Endodermal cell (in vitro differentiated cells): ENCODE measurements at regions not wholly inside any gene's neighbourhood (a gene's known extent, or its start where the extent isn't known, plus 50 kb on each side); places are given as distances from the start of the nearest gene placed in this dataset.

Experiments
- DNase-seq: peaks from one replicate; pipeline ENCODE4 v3.0.0-alpha.2; 2017
- H3K27ac ChIP-seq: 2 replicates; pipeline ENCODE4 v1.5.1; 2013; ENCODE audit warnings: mild to moderate bottlenecking, low read depth, low read length, moderate library complexity
- H3K27me3 ChIP-seq: 2 replicates; pipeline ENCODE4 v1.6.1; 2013; ENCODE audit warnings: mild to moderate bottlenecking, low read length, moderate library complexity; ENCODE audit not compliant: insufficient read depth, control insufficient read depth, poor library complexity, severe bottlenecking
- H3K36me3 ChIP-seq: 2 replicates; pipeline ENCODE4 v1.7.0; 2013; ENCODE audit warnings: mild to moderate bottlenecking, low read length, moderate library complexity; ENCODE audit not compliant: control insufficient read depth, insufficient read depth
- H3K4me1 ChIP-seq: one replicate; pipeline ENCODE4 v1.7.0; 2013; ENCODE audit warnings: low read length; ENCODE audit not compliant: control insufficient read depth, insufficient read depth
- H3K4me3 ChIP-seq: 2 replicates; pipeline ENCODE4 v1.5.1; 2013; ENCODE audit warnings: mild to moderate bottlenecking, low read length, moderate library complexity
- H3K9ac ChIP-seq: 2 replicates; pipeline ENCODE4 v1.6.1; 2013; ENCODE audit warnings: mild to moderate bottlenecking, low read length, moderate library complexity; ENCODE audit not compliant: poor library complexity, severe bottlenecking; ENCODE audit errors: extremely low read depth
- H3K9me3 ChIP-seq: 2 replicates; pipeline ENCODE4 v1.6.1; 2013; ENCODE audit warnings: mild to moderate bottlenecking, low read length, moderate library complexity; ENCODE audit not compliant: control insufficient read depth
- H3K27ac Mint-ChIP-seq: 2 replicates; pipeline ENCODE4 v1.8.0; 2020; ENCODE audit warnings: mixed read lengths
- H3K27me3 Mint-ChIP-seq: 2 replicates; pipeline ENCODE4 v1.8.0; 2021; ENCODE audit warnings: mild to moderate bottlenecking, mixed read lengths; ENCODE audit not compliant: insufficient read depth
- H3K36me3 Mint-ChIP-seq: 2 replicates; pipeline ENCODE4 v1.8.0; 2020; ENCODE audit warnings: low read depth, mixed read lengths
- H3K4me1 Mint-ChIP-seq: 2 replicates; pipeline ENCODE4 v1.8.0; 2020; ENCODE audit warnings: mixed read lengths
- H3K4me3 Mint-ChIP-seq: 2 replicates; pipeline ENCODE4 v1.8.0; 2020; ENCODE audit warnings: mild to moderate bottlenecking, moderate library complexity, mixed read lengths
- H3K9me3 Mint-ChIP-seq: 2 replicates; pipeline ENCODE4 v1.8.0; 2020; ENCODE audit warnings: mild to moderate bottlenecking, mixed read lengths
- CTCF ChIP-seq: fragments of 200-600 bp; sonication (generic); conservative IDR thresholded peaks from 2 replicates; pipeline ENCODE4 v1.5.0; 2021; ENCODE audit warnings: antibody characterized with exemption, mild to moderate bottlenecking
- WGBS, 2 experiments: methylation state at CpG; one replicate each; pipeline versions ENCODE4 v1.1.5 to v1.1.7; 2013; ENCODE audit warnings: missing lambda C conversion rate in 2 of 2, mixed read lengths in 1 of 2; ENCODE audit not compliant: insufficient coverage in 1 of 2, insufficient read length in 1 of 2; 5-methylcytosine and 5-hydroxymethylcytosine counted together

GRCh38 chr20:22951966-22952365 lies 83.1 kb upstream of the SSTR4 start:
- no peak overlapping the region for H3K27ac Mint-ChIP-seq
- no peak overlapping the region for H3K4me3 ChIP-seq
- H3K4me1 Mint-ChIP-seq, result peaks cover 16% of the 10 kb centered on the region
- no peak overlapping the region for H3K9ac ChIP-seq
- DNase-seq, result no peak
- WGBS, 2 experiments, result 89% methylated on average over 1 of the region's 1 CpG; no CpG with 5 or more reads in 1 of the 2 experiments
- peaks cover 5% of the 10 kb centered on the region for H3K9me3 ChIP-seq
- H3K36me3 ChIP-seq, result no peaks in the 10 kb centered on the region
- H3K4me3 Mint-ChIP-seq, result no peak overlapping the region
- H3K27ac ChIP-seq, result no peak overlapping the region
- no peaks in the 10 kb centered on the region for H3K9me3 Mint-ChIP-seq
- no peaks in the 10 kb centered on the region for H3K36me3 Mint-ChIP-seq
- no peak for TF ChIP-seq CTCF
- H3K4me1 ChIP-seq, result no peaks in the 10 kb centered on the region
- peaks cover 2% of the 10 kb centered on the region for H3K27me3 ChIP-seq
- peaks cover 19% of the 10 kb centered on the region for H3K27me3 Mint-ChIP-seq

- Histone ChIP-seq H3K9ac (no peak overlapping the region), H3K27ac (no peak overlapping the region), H3K4me1 (no peaks in the 10 kb centered on the region), H3K4me3 (no peak overlapping the region), H3K36me3 (no peaks in the 10 kb centered on the region), H3K27me3 (no peaks in the 10 kb centered on the region), H3K9me3 (no peaks in the 10 kb centered on the region)
- no peaks in the 10 kb centered on the region for H3K9me3 Mint-ChIP-seq
- no peaks in the 10 kb centered on the region for H3K36me3 Mint-ChIP-seq
- H3K4me1 Mint-ChIP-seq, result peaks cover 15% of the 10 kb centered on the region
- H3K27ac Mint-ChIP-seq, result no peak overlapping the region
- 89 to 95% methylated on average over 3 of the region's 3 CpGs for WGBS, 2 experiments
- H3K4me3 Mint-ChIP-seq, result no peak overlapping the region
- peaks cover 16% of the 10 kb centered on the region for H3K27me3 Mint-ChIP-seq
- no peak for TF ChIP-seq CTCF
- peak; percentile 19 for DNase-seq
Measured at GRCh38 chr20:22954661-22955060, 80.5 kb upstream of the SSTR4 start.

- H3K4me1 Mint-ChIP-seq, result peaks cover 24% of the 10 kb centered on the region
- H3K9me3 ChIP-seq, result peaks cover 4% of the 10 kb centered on the region
- no peak overlapping the region for H3K27ac ChIP-seq
- no peaks in the 10 kb centered on the region for H3K36me3 Mint-ChIP-seq
- H3K4me3 Mint-ChIP-seq, result no peak overlapping the region
- no peak for DNase-seq
- H3K27me3 Mint-ChIP-seq, result peaks cover 21% of the 10 kb centered on the region
- 92 to 96% methylated on average over 5 to 6 of the region's 6 CpGs for WGBS, 2 experiments
- H3K27ac Mint-ChIP-seq, result no peak overlapping the region
- peaks cover 5% of the 10 kb centered on the region for H3K4me1 ChIP-seq
- no peaks in the 10 kb centered on the region for H3K36me3 ChIP-seq
- H3K9me3 Mint-ChIP-seq, result peaks cover 3% of the 10 kb centered on the region
- no peaks in the 10 kb centered on the region for H3K27me3 ChIP-seq
- no peak overlapping the region for H3K4me3 ChIP-seq
- no peak overlapping the region for H3K9ac ChIP-seq
- no peak for TF ChIP-seq CTCF
Measured at GRCh38 chr20:22958390-22958789, 76.7 kb upstream of the SSTR4 start.
